KOPT-K1 (cell line): ENCODE measurements at regions not wholly inside any gene's neighbourhood (a gene's known extent, or its start where the extent isn't known, plus 50 kb on each side); places are given as distances from the start of the nearest gene placed in this dataset.

Experiments
- H3K27ac ChIP-seq: fragments of 200-600 bp; sonication (generic); 2 replicates; pipeline ENCODE4 v1.5.1; 2016; ENCODE audit warnings: antibody characterized with exemption, mild to moderate bottlenecking, low read depth, low read length; ENCODE audit not compliant: poor library complexity, severe bottlenecking
- H3K36me3 ChIP-seq: fragments of 200-600 bp; sonication (generic); 2 replicates; pipeline ENCODE4 v1.5.1; 2017; ENCODE audit warnings: antibody characterized with exemption, mild to moderate bottlenecking, low read length, moderate library complexity; ENCODE audit not compliant: insufficient read depth
- H3K9me3 ChIP-seq: fragments of 200-600 bp; sonication (generic); 2 replicates; pipeline ENCODE4 v1.5.1; 2017; ENCODE audit warnings: antibody characterized with exemption, low read length, mild to moderate bottlenecking; ENCODE audit not compliant: insufficient read depth, poor library complexity, severe bottlenecking

DNA sequence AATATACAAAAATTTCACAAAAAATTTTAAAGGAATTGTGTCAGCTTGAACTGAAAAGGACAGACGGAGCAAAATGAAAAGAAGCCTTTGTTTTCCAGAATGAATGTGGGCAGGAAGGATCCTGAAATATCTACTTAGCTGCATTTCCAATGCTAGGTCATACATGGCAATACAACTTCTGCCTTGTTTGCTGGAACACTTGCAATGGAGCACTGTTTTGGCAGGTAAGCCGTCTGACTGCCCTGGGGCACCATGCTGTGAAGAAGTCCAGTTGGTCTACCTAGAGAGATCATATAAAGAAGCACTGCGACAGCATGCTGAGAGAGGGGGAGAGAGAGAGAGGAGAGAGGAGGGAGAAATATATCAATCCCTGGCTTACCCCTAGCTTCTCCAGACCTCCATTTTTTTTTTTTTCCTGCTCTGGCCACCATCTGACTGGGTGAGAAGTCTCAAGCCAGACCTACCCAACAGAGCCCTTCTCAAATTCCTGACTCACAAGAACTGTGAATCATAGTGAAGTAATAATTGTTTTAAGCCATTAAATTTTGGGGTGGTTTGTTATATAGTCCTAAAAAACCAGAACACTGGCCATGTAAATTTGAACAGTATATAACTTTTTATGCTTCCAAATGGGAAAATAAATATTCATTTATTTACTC is 97.1 kb upstream of the PRICKLE1 start:
- no peak overlapping the region for H3K27ac ChIP-seq
- peaks cover 3% of the 10 kb centered on the region for H3K9me3 ChIP-seq
- no peaks in the 10 kb centered on the region for H3K36me3 ChIP-seq

DNA sequence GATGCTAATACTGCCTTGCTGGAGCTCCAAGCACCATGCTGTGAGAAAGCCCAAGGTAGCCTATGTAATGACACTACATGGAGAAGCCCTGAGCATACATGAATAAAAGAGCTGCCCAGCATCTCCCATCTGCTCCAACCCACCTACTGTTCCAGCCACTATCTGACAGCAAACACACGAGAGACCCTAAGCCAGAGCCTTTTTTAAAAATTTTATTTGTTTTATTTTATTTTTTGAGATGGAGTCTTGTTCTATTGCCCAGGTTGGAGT is 95.2 kb upstream of the PRICKLE1 start:
- no peaks in the 10 kb centered on the region for H3K9me3 ChIP-seq
- no peaks in the 10 kb centered on the region for H3K36me3 ChIP-seq
- H3K27ac ChIP-seq = no peak overlapping the region

DNA sequence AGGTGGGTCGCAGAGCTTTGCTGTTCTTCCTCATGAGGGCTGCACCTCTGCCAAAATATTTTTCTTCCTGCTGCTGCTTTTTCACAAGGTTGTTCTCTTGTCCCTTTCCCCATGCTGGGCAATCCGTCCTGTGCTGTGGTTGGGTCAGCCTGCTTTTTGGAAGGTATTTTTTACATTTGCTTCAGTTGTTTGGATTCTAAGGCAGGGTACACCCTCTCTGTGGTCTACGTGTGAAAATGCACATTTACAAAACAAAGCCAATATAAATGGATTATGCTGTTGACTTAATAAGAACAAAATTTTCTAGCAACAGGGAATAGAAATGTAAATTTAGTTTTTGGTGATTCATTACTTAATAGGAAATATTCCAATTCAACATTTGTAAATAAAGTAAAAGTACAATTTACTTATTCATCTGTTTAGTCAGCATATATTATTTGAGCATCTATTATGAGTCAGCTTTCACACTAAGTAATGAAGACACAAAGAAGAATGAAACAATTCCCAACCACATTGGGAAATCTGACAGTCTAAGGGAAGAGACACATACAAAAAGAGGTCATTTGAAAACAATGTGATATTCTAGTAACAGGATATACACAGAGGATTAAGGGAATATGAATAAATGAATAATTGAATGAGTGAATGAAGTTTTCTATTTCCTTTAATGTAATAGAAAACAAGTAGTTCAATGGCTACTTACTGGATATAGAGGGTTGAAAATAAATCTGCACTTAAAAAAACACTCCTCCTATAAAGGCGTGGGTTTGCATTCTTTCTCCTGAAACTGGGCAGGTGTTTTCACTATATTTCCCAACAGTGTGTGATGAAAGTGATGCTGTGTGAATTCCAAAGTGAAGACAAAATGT is 94.6 kb upstream of the PRICKLE1 start:
- H3K36me3 ChIP-seq = no peaks in the 10 kb centered on the region
- H3K27ac ChIP-seq = no peak overlapping the region
- no peaks in the 10 kb centered on the region for H3K9me3 ChIP-seq

DNA sequence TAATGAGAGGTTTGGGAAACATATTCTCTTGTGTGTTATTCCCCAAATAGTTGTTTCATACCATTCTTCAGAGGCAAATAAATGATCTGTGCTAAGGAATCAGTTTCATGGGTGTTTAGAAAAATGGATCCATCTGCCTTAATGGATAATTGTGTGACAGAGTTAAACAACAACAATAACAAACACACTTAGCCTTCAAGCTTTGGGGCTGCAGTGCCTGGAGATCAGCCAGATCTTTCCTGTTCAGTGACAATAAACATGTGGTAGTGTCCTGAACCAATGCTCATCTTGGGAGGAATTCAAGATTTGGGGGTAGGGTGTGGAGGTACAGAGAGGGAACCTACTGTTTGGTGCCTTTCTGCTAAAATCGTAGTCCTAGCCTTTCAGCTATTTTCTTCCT is 93.7 kb upstream of the PRICKLE1 start:
- Histone ChIP-seq H3K27ac (no peak overlapping the region), H3K9me3 (no peaks in the 10 kb centered on the region), H3K36me3 (no peaks in the 10 kb centered on the region)

GRCh38 chr12:42679466-42679865 is 89.9 kb upstream of the PRICKLE1 start:
- Histone ChIP-seq H3K27ac (no peak overlapping the region), H3K9me3 (no peaks in the 10 kb centered on the region), H3K36me3 (no peaks in the 10 kb centered on the region)

- no peaks in the 10 kb centered on the region for H3K36me3 ChIP-seq
- no peaks in the 10 kb centered on the region for H3K9me3 ChIP-seq
- no peak overlapping the region for H3K27ac ChIP-seq
These were observed 87.9 kb upstream of the PRICKLE1 start for GRCh38 chr12:42677461-42677860.

- no peak overlapping the region for H3K27ac ChIP-seq
These were observed 84.0 kb upstream of the PRICKLE1 start for GRCh38 chr12:42673535-42673934.

GRCh38 chr12:42670719-42671118 is 81.2 kb upstream of the PRICKLE1 start:
- no peaks in the 10 kb centered on the region for H3K36me3 ChIP-seq
- H3K27ac ChIP-seq = no peak overlapping the region
- no peaks in the 10 kb centered on the region for H3K9me3 ChIP-seq

More at GRCh38 chr12:42673535-42673934, 84.0 kb upstream of the PRICKLE1 start:
- no peaks in the 10 kb centered on the region for H3K9me3 ChIP-seq
- H3K36me3 ChIP-seq = no peaks in the 10 kb centered on the region

GRCh38 chr12:42669553-42669952 is 80.0 kb upstream of the PRICKLE1 start:
- H3K27ac ChIP-seq = no peak overlapping the region
- H3K9me3 ChIP-seq = no peaks in the 10 kb centered on the region

GRCh38 chr12:42666671-42667243 is 77.2 kb upstream of the PRICKLE1 start:
- Histone ChIP-seq H3K27ac (no peak overlapping the region), H3K9me3 (no peaks in the 10 kb centered on the region), H3K36me3 (no peaks in the 10 kb centered on the region)

More at GRCh38 chr12:42669553-42669952, 80.0 kb upstream of the PRICKLE1 start:
- no peaks in the 10 kb centered on the region for H3K36me3 ChIP-seq

DNA sequence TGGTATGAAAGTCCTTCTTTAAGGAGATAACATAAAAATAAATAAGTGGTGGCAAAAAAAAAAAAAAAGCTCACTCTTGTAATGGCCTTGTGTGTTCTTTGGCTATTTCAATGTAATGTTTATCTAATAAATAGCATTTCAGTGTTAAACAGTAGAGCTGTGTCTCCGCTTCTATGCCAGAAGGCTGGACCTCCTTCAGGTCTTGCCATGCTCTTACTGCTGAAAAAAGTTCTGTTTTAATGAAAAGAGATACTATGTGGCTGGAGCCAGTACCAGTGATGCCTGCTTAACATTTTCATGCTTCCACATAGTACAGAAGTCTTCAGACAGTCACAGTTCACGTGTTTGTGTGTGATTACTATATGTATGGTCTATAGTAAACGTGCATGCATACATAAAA is 74.1 kb upstream of the PRICKLE1 start:
- H3K27ac ChIP-seq = no peak overlapping the region
- H3K9me3 ChIP-seq = no peaks in the 10 kb centered on the region
- H3K36me3 ChIP-seq = no peaks in the 10 kb centered on the region

GRCh38 chr12:42660968-42661937 is 71.7 kb upstream of the PRICKLE1 start:
- Histone ChIP-seq H3K27ac (no peak overlapping the region), H3K36me3 (no peaks in the 10 kb centered on the region), H3K9me3 (no peaks in the 10 kb centered on the region)

- Histone ChIP-seq H3K9me3 (no peaks in the 10 kb centered on the region), H3K36me3 (no peaks in the 10 kb centered on the region), H3K27ac (no peak overlapping the region)
These were observed 70.6 kb upstream of the PRICKLE1 start for GRCh38 chr12:42660117-42660516.

DNA sequence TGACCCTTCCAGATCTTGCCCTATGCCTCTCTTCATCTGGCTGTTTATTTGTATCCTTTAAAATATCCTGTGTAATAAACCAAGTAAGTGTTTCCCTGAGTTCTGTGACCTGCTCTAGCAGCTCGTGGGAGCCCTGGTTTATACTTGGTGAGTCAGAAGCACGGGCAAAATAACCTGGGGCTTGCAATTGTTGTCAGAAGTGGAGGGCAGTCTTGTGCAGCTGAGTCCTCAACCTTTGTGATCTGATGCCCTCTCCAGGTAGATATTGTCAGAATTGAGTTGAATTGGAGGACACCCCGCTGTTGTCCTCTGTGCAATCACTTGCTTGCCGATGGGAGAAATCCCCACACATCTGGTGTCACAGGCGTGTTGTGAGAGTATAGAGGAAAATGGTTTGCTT is 62.5 kb upstream of the PRICKLE1 start:
- Histone ChIP-seq H3K27ac (no peak overlapping the region), H3K9me3 (no peaks in the 10 kb centered on the region), H3K36me3 (no peaks in the 10 kb centered on the region)

GRCh38 chr12:42648061-42648460 is 58.5 kb upstream of the PRICKLE1 start:
- no peaks in the 10 kb centered on the region for H3K9me3 ChIP-seq
- no peaks in the 10 kb centered on the region for H3K36me3 ChIP-seq
- H3K27ac ChIP-seq = no peak overlapping the region
